H9 (cell line): ENCODE measurements at regions not wholly inside any gene's neighbourhood (a gene's known extent, or its start where the extent isn't known, plus 50 kb on each side); places are given as distances from the start of the nearest gene placed in this dataset.

Source experiments
- DNase-seq: peaks from one replicate; pipeline ENCODE4 v3.0.0-alpha.2; 2017
- H2AFZ ChIP-seq: one replicate; pipeline ENCODE4 v1.6.1; 2013; ENCODE audit warnings: mild to moderate bottlenecking, low read length, control low read depth, moderate library complexity
- H2AK5ac ChIP-seq: 2 replicates; pipeline ENCODE4 v1.6.1; 2013; ENCODE audit warnings: low read length, control low read depth, mixed read lengths; ENCODE audit not compliant: insufficient read length
- H2BK120ac ChIP-seq: one replicate; pipeline ENCODE4 v1.6.1; 2013; ENCODE audit warnings: low read depth, mild to moderate bottlenecking, low read length, control low read depth, inconsistent platforms; ENCODE audit not compliant: poor library complexity, severe bottlenecking
- H2BK12ac ChIP-seq: 2 replicates; pipeline ENCODE4 v1.6.1; 2013; ENCODE audit warnings: low read length, control low read depth, mixed read lengths, low read depth; ENCODE audit not compliant: insufficient read length
- H2BK15ac ChIP-seq: 2 replicates; pipeline ENCODE4 v1.6.1; 2013; ENCODE audit warnings: low read depth, low read length, control low read depth
- H2BK20ac ChIP-seq: one replicate; pipeline ENCODE4 v1.6.1; 2013; ENCODE audit warnings: low read depth, mild to moderate bottlenecking, low read length, control low read depth, inconsistent platforms; ENCODE audit not compliant: poor library complexity, severe bottlenecking
- H2BK5ac ChIP-seq: 2 replicates; pipeline ENCODE4 v1.6.1; 2013; ENCODE audit warnings: low read length, control low read depth, mixed read lengths; ENCODE audit not compliant: insufficient read length
- H3K14ac ChIP-seq: 2 replicates; pipeline ENCODE4 v1.6.1; 2013; ENCODE audit warnings: low read length, control low read depth; ENCODE audit not compliant: insufficient read depth
- H3K18ac ChIP-seq: 2 replicates; pipeline ENCODE4 v1.6.1; 2013; ENCODE audit warnings: low read depth, mild to moderate bottlenecking, mixed read lengths, low read length, control low read depth; ENCODE audit not compliant: insufficient read length
- H3K23ac ChIP-seq: 2 replicates; pipeline ENCODE4 v1.6.1; 2013; ENCODE audit warnings: low read length, control low read depth, mixed read lengths, low read depth; ENCODE audit not compliant: insufficient read length
- H3K23me2 ChIP-seq: 2 replicates; pipeline ENCODE4 v1.6.1; 2013; ENCODE audit warnings: low read depth, mild to moderate bottlenecking, mixed read lengths, low read length, control low read depth; ENCODE audit not compliant: insufficient read length, poor library complexity, severe bottlenecking
- H3K27ac ChIP-seq: 2 replicates; pipeline ENCODE4 v1.5.1; 2013; ENCODE audit warnings: low read length, control low read depth, mixed read lengths, low read depth; ENCODE audit not compliant: insufficient read length
- H3K27me3 ChIP-seq: 2 replicates; pipeline ENCODE4 v1.6.1; 2013; ENCODE audit warnings: low read length, control low read depth, inconsistent platforms; ENCODE audit not compliant: insufficient read depth
- H3K4ac ChIP-seq: 2 replicates; pipeline ENCODE4 v1.6.1; 2013; ENCODE audit warnings: low read depth, mild to moderate bottlenecking, control low read depth, inconsistent platforms, low read length, moderate library complexity
- H3K4me1 ChIP-seq: 2 replicates; pipeline ENCODE4 v1.6.1; 2013; ENCODE audit warnings: low read length, control low read depth, inconsistent platforms; ENCODE audit not compliant: insufficient read depth
- H3K4me2 ChIP-seq: 2 replicates; pipeline ENCODE4 v1.6.1; 2013; ENCODE audit warnings: low read length, control low read depth, mixed read lengths; ENCODE audit not compliant: insufficient read length, insufficient read depth
- H3K56ac ChIP-seq: 2 replicates; pipeline ENCODE4 v1.6.1; 2013; ENCODE audit warnings: low read depth, mild to moderate bottlenecking, mixed read lengths, low read length, control low read depth; ENCODE audit not compliant: insufficient read length
- H3K79me1 ChIP-seq: 2 replicates; pipeline ENCODE4 v1.6.1; 2013; ENCODE audit warnings: low read depth, mild to moderate bottlenecking, moderate library complexity, low read length, control low read depth, inconsistent platforms; ENCODE audit not compliant: insufficient read depth, poor library complexity, severe bottlenecking
- H3K79me2 ChIP-seq: 2 replicates; pipeline ENCODE4 v1.6.1; 2013; ENCODE audit warnings: low read length, control low read depth, inconsistent platforms; ENCODE audit not compliant: insufficient read depth
- H3K9ac ChIP-seq: 2 replicates; pipeline ENCODE4 v1.6.1; 2013; ENCODE audit warnings: low read length, control low read depth, mixed read lengths; ENCODE audit not compliant: insufficient read length; ENCODE audit errors: extremely low read depth
- H3K9me3 ChIP-seq: one replicate; pipeline ENCODE4 v1.6.1; 2013; ENCODE audit warnings: low read depth, low read length, inconsistent platforms; ENCODE audit not compliant: control insufficient read depth
- H3T11ph ChIP-seq: one replicate; pipeline ENCODE4 v1.6.1; 2013; ENCODE audit warnings: mild to moderate bottlenecking, low read length, control low read depth, inconsistent platforms
- H4K20me1 ChIP-seq: one replicate; pipeline ENCODE4 v1.6.1; 2013; ENCODE audit not compliant: control insufficient read depth, insufficient read length, insufficient read depth
- H4K5ac ChIP-seq: 2 replicates; pipeline ENCODE4 v1.6.1; 2013; ENCODE audit warnings: low read depth, mild to moderate bottlenecking, mixed read lengths, low read length, control low read depth; ENCODE audit not compliant: insufficient read length
- H4K8ac ChIP-seq: replicated peaks from 2 replicates; pipeline ENCODE4 v1.6.1; 2013; ENCODE audit warnings: low read length, control low read depth, mixed read lengths, low read depth; ENCODE audit not compliant: insufficient read length
- H4K91ac ChIP-seq: 2 replicates; pipeline ENCODE4 v1.6.1; 2013; ENCODE audit warnings: low read depth, mild to moderate bottlenecking, moderate library complexity, mixed read lengths, low read length, control low read depth; ENCODE audit not compliant: insufficient read length
- H3K27ac Mint-ChIP-seq, 3 experiments: 2 replicates in 2 of 3; 3 replicates in 1 of 3; pipeline ENCODE4 v1.8.0; 2020 to 2021; ENCODE audit warnings: mixed read lengths in 3 of 3, mild to moderate bottlenecking in 1 of 3, moderate library complexity in 1 of 3
- H3K27me3 Mint-ChIP-seq: 2 replicates; pipeline ENCODE4 v1.8.0; 2021; ENCODE audit warnings: low read depth, mild to moderate bottlenecking, moderate library complexity, mixed read lengths
- H3K36me3 Mint-ChIP-seq, 3 experiments: 2 replicates in 2 of 3; 3 replicates in 1 of 3; pipeline ENCODE4 v1.8.0; 2020 to 2021; ENCODE audit warnings: low read depth in 3 of 3, mixed read lengths in 3 of 3; ENCODE audit not compliant: insufficient read depth in 1 of 3
- H3K4me1 Mint-ChIP-seq, 2 experiments: 2 replicates each; pipeline ENCODE4 v1.8.0; 2020; ENCODE audit warnings: mixed read lengths in 2 of 2
- H3K4me3 Mint-ChIP-seq, 2 experiments: 2 replicates in 1 of 2; 3 replicates in 1 of 2; pipeline ENCODE4 v1.8.0; 2020 to 2021; ENCODE audit warnings: mild to moderate bottlenecking in 2 of 2, mixed read lengths in 2 of 2, moderate library complexity in 1 of 2
- H3K9me3 Mint-ChIP-seq, 2 experiments: 2 replicates in 1 of 2; 3 replicates in 1 of 2; pipeline ENCODE4 v1.8.0; 2020; ENCODE audit warnings: mild to moderate bottlenecking in 2 of 2, mixed read lengths in 2 of 2, moderate library complexity in 1 of 2
- WGBS: extraction: QIAGEN DNeasy Blood & Tissue Kit; methylation state at CpG from one replicate; pipeline ENCODE4 v1.1.7; 2013; ENCODE audit warnings: missing lambda C conversion rate, low lambda C conversion rate, mixed read lengths; ENCODE audit not compliant: insufficient read length; ENCODE audit errors: extremely low coverage; 5-methylcytosine and 5-hydroxymethylcytosine counted together
- TF ChIP-seq, protein P1 (sequence below): fragments of 200-600 bp; sonication (generic); conservative IDR thresholded peaks from 3 replicates; pipeline ENCODE4 v1.8.0; 2021; ENCODE audit warnings: antibody characterized with exemption, mild to moderate bottlenecking

DNA sequence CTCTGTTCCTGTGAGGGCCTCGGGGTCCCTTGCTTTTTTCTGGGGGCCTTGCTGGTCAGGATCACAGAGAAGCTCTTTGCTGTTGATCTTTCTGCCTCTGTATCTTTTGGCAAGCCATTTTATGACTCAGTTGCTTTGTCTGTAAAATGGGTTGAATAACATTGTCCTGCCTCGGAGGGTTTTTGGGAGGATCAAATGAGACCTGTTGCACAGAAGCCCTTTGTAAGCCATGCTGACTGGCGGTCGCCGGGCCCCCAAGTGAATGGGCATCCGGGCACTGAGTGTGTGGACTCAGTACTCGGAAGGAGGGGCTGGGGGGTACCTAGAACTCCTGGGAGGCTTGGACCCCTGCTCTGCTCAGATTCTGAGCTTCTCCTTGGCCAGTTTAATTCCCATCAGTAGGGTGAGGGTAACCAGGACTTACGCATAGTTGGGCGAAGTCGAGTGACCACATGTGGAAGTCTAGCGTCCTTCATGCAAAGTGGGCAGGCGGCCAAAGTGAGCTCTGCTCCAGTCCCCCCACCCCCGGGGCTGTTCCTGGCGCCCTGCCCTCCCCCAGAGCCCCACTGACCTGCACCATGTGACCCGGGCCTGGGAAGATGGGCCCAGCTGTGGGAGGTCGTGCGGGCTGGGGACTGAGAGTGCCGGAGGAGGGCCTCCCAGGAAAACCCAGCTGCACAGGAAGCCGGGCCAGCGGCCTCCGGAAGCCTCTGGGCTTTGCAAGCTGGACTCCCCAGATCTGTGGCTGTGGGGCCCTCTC, 284.0 kb downstream of the SEC14L1 start:
- Histone ChIP-seq H3K4me2 (no peak overlapping the region), H2BK120ac (no peak overlapping the region), H3T11ph (no peak overlapping the region), H3K27ac (no peak overlapping the region), H3K18ac (no peak overlapping the region), H2BK15ac (no peak overlapping the region), H3K14ac (0 out of 2 replicates have a peak overlapping the region, but pooled peaks have one; percentile 4), H2BK12ac (no peak overlapping the region), H2BK5ac (no peak overlapping the region), H3K4me1 (peaks cover 17% of the 10 kb centered on the region; the same call in 1 of the 2 replicates), H2AK5ac (no peak overlapping the region), H3K23me2 (no peaks in the 10 kb centered on the region), H3K9ac (no peak overlapping the region), H4K5ac (no peak overlapping the region), H3K79me2 (no peaks in the 10 kb centered on the region; the same call in 1 of the 2 replicates), H4K20me1 (peaks cover 7% of the 10 kb centered on the region), H3K56ac (no peak overlapping the region), H2AFZ (no peak overlapping the region), H3K9me3 (no peaks in the 10 kb centered on the region), H2BK20ac (no peak overlapping the region), H3K79me1 (no peaks in the 10 kb centered on the region), H3K27me3 (no peaks in the 10 kb centered on the region), H4K8ac (no peak overlapping the region), H3K4ac (no peak overlapping the region), H4K91ac (no peak overlapping the region), H3K23ac (no peak overlapping the region)
- Mint-ChIP-seq H3K4me1 (peaks cover 48 to 80% of the 10 kb centered on the region in 2 experiments), H3K27ac (no peak overlapping the region; a peak in 2 of 7 replicates), H3K4me3 (no peak overlapping the region), H3K9me3 (no peaks in the 10 kb centered on the region), H3K27me3 (no peaks in the 10 kb centered on the region), H3K36me3 (peaks cover 0 to 2% (median 0%) of the 10 kb centered on the region in 3 experiments; a peak in 2 of 7 replicates)
- DNase-seq: no peak
- TF ChIP-seq, protein P1, sequence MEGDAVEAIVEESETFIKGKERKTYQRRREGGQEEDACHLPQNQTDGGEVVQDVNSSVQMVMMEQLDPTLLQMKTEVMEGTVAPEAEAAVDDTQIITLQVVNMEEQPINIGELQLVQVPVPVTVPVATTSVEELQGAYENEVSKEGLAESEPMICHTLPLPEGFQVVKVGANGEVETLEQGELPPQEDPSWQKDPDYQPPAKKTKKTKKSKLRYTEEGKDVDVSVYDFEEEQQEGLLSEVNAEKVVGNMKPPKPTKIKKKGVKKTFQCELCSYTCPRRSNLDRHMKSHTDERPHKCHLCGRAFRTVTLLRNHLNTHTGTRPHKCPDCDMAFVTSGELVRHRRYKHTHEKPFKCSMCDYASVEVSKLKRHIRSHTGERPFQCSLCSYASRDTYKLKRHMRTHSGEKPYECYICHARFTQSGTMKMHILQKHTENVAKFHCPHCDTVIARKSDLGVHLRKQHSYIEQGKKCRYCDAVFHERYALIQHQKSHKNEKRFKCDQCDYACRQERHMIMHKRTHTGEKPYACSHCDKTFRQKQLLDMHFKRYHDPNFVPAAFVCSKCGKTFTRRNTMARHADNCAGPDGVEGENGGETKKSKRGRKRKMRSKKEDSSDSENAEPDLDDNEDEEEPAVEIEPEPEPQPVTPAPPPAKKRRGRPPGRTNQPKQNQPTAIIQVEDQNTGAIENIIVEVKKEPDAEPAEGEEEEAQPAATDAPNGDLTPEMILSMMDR: no peak
- no CpG with 5 or more reads among the region's 21 CpGs for WGBS
